ENCODE measurements at regions not wholly inside any gene's neighbourhood (a gene's known extent, or its start where the extent isn't known, plus 50 kb on each side); places are given as distances from the start of the nearest gene placed in this dataset.

DNA sequence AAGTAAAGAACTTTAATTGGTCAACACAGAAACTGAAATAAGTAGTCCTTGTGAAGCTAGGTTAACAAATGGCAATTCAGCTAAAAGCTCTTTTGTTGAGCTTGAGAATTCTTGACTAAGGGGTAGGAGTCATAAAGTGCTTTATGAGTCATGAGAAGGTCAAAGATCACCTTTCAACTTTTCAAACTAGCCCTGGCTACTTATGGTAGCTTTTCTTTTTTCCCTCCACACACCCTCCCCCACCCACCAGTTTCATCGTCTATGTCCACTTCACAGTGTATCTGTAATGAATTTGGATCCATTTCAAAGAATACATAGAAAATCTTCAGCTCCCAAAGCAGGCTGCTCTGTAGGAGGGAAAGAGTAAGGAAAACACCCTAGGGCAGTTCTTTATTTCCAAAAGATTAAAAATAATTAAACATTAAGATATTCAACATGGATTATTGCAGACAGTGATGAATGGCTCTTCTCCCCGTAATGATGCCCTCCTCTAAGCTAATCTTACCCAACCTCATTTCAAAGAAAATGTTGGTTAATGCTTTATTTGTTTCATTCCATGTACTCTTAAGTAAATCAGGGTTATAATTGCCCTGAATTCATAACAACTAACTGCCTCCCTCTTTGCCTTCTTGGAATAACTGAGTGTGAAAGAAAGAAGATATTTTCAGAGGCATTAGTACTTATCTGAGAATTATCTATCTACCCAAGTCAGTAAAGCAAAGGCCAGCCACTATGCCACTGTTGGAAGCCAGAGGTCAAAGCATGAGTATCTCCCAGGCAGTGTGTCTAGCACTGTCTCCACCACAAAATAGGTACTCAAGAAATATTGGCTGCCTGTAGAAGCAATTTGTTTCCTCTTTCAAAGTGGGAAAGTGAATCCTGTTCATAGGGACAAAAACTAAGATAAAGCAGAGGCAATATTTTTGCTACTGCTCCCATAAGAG lies 290.6 kb downstream of the PIK3R1 start:
- no peak overlapping the region for H3K4me3 ChIP-seq (ENCODE audit: low read depth, low read length)
- TF ChIP-seq, protein P1, sequence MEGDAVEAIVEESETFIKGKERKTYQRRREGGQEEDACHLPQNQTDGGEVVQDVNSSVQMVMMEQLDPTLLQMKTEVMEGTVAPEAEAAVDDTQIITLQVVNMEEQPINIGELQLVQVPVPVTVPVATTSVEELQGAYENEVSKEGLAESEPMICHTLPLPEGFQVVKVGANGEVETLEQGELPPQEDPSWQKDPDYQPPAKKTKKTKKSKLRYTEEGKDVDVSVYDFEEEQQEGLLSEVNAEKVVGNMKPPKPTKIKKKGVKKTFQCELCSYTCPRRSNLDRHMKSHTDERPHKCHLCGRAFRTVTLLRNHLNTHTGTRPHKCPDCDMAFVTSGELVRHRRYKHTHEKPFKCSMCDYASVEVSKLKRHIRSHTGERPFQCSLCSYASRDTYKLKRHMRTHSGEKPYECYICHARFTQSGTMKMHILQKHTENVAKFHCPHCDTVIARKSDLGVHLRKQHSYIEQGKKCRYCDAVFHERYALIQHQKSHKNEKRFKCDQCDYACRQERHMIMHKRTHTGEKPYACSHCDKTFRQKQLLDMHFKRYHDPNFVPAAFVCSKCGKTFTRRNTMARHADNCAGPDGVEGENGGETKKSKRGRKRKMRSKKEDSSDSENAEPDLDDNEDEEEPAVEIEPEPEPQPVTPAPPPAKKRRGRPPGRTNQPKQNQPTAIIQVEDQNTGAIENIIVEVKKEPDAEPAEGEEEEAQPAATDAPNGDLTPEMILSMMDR (IDR thresholded peaks at IDR 0.05; ENCODE audit: insufficient read depth, low read depth, low read length), result no peak
- DNase-seq (ENCODE audit: low read depth), result peak; percentile 75

DNA sequence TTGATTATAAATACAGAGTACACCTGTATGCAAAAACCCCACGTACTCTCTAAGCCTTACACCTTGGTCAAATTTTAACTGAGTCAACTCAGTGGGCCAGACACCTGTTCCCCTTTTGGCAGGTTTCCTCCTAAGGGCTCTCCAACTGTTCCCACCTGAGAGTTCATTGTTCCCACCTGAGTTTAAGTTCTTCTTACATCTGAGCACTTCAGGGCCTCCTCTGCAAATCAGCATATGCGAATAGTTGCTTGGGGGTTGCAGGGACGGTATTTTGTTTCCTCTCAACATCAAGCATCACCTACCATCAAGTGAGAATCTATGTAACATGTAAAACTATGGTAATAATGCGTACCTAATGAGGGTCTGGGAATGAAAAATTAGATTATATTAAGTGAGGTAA lies 300.0 kb downstream of the PIK3R1 start:
- no peak for DNase-seq (ENCODE audit: low read depth)
- TF ChIP-seq, protein P1 (IDR thresholded peaks at IDR 0.05; ENCODE audit: insufficient read depth, low read depth, low read length), result no peak
- no peak overlapping the region for H3K4me3 ChIP-seq (ENCODE audit: low read depth, low read length)

DNA sequence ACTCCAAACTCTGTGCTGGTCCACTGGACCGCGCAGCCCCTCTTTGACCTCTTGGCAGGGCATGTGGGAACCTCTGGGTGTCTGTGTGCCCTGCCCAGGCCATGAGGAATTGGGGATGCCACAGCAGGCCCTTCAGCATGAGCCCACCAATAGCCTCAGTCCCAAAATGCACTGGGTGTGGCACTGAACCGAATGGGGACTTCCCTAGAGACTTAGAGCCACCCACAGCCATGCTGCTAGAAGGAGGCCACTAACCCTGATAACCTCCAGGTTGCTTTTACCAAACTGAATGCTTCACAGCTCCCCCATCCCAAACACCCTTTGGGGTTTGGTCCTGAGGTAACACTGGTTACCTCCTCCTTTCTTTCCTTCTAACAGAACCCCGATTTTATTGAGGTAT lies 302.7 kb downstream of the PIK3R1 start:
- DNase-seq (ENCODE audit: low read depth), result no peak
- no peak overlapping the region for H3K4me3 ChIP-seq (ENCODE audit: low read depth, low read length)
- TF ChIP-seq, protein P1 (IDR thresholded peaks at IDR 0.05; ENCODE audit: insufficient read depth, low read depth, low read length), result no peak

DNA sequence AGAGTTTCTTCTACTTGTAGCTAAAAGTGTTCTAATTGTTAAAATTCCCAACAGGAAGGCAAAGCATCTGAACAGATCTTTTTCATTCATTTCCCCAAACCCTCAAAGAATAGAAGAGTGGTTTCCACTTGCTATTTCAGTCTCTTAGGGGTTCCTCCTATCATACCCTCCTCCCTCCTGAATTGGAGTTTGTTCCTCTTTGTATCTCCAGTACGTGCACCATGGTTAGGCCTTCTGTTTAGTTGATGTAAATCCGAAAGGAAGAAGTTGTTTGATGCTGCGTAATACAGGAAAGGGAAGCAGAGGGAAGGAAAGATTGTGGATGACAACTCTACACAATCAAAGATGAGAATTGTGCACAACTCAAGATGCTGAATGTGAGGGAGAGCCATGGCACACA lies 303.6 kb downstream of the PIK3R1 start:
- TF ChIP-seq, protein P1 (IDR thresholded peaks at IDR 0.05; ENCODE audit: insufficient read depth, low read depth, low read length), result no peak
- no peak for DNase-seq (ENCODE audit: low read depth)
- no peak overlapping the region for H3K4me3 ChIP-seq (ENCODE audit: low read depth, low read length)

DNA sequence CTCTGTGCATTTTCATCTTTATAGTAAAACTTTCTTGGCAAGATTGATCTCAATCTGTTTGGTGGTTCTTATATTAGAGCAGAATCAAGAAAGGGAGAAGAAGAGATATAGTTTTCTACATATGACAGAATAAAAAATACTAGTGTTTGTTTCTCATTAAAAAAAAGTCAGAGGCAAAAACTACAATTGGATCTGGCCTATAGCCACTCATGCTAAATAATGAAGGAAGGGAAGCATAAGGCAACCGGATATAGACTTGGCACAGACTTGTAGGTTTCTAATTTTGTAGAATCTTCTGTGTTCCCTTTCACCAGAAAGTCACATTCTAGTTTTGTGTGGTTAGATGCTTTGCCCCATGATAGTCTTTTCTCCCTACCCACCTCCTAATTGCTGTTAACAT lies 306.2 kb downstream of the PIK3R1 start:
- DNase-seq (ENCODE audit: low read depth), result no peak
- no peak overlapping the region for H3K4me3 ChIP-seq (ENCODE audit: low read depth, low read length)
- TF ChIP-seq, protein P1 (IDR thresholded peaks at IDR 0.05; ENCODE audit: insufficient read depth, low read depth, low read length), result no peak

DNA sequence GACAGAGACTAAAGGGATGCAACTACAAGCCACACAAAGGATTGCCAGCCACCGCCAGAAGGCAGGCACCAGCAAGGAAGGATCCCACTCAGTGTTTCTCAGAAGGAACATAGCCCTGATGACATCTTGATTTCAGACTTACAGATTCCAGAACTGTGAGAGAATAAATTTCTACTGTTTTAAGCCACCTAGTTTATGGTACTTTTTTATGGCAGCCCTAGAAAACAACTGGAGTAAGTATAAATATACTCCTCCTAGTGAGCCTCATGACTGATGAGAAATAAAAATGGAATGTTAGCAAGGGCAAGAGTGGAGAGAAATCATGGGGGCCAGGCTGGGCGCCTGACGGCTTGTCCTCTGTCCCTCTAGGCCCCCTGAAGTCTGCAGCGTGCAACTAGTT lies 307.3 kb downstream of the PIK3R1 start:
- DNase-seq (ENCODE audit: low read depth), result peak; percentile 91
- H3K4me3 ChIP-seq (ENCODE audit: low read depth, low read length), result no peak overlapping the region
- TF ChIP-seq, protein P1 (IDR thresholded peaks at IDR 0.05; ENCODE audit: insufficient read depth, low read depth, low read length), result peak; percentile 30

Measured in fibroblast of villous mesenchyme (primary cell).